Kidney capillary endothelial cell (primary cell): ENCODE measurements at regions not wholly inside any gene's neighbourhood (a gene's known extent, or its start where the extent isn't known, plus 50 kb on each side); places are given as distances from the start of the nearest gene placed in this dataset.

ENCODE experiments used
- DNase-seq: peaks from one replicate; pipeline ENCODE4 v3.0.0-alpha.2; 2018; ENCODE audit warnings: low spot score

GRCh38 chr3:70899816-70900215 is 587.4 kb upstream of the MDFIC2 start:
- DNase-seq: no peak

GRCh38 chr3:70890020-70890394 is 577.6 kb upstream of the MDFIC2 start:
- DNase-seq: no peak

- no peak for DNase-seq
Observed at GRCh38 chr3:70889162-70890019, 577.0 kb upstream of the MDFIC2 start.

- no peak for DNase-seq
Observed at GRCh38 chr3:70885636-70886035, 573.2 kb upstream of the MDFIC2 start.

- no peak for DNase-seq
Observed at GRCh38 chr3:70882104-70882503, 569.7 kb upstream of the MDFIC2 start.

- no peak for DNase-seq
Observed at GRCh38 chr3:70880421-70880820, 568.0 kb upstream of the MDFIC2 start.

- DNase-seq: no peak
Observed at GRCh38 chr3:70876154-70876553, 563.7 kb upstream of the MDFIC2 start.

GRCh38 chr3:70874196-70874595 is 561.8 kb upstream of the MDFIC2 start:
- no peak for DNase-seq

GRCh38 chr3:70873686-70874085 is 561.2 kb upstream of the MDFIC2 start:
- DNase-seq: no peak

GRCh38 chr3:70871909-70872656 is 559.6 kb upstream of the MDFIC2 start:
- no peak for DNase-seq

- no peak for DNase-seq
Observed at GRCh38 chr3:70870576-70870975, 558.1 kb upstream of the MDFIC2 start.

GRCh38 chr3:70868561-70868960 is 556.1 kb upstream of the MDFIC2 start:
- no peak for DNase-seq

- DNase-seq: no peak
Observed at GRCh38 chr3:70863049-70863448, 550.6 kb upstream of the MDFIC2 start.

- no peak for DNase-seq
Observed at GRCh38 chr3:70861855-70862254, 549.4 kb upstream of the MDFIC2 start.

GRCh38 chr3:70861234-70861633 is 548.8 kb upstream of the MDFIC2 start:
- DNase-seq: peak; percentile 44

GRCh38 chr3:70857916-70858315 is 545.5 kb upstream of the MDFIC2 start:
- no peak for DNase-seq

GRCh38 chr3:70856414-70857162 is 544.1 kb upstream of the MDFIC2 start:
- peak; percentile 52 for DNase-seq

- DNase-seq: no peak
Observed at GRCh38 chr3:70855149-70855548, 542.7 kb upstream of the MDFIC2 start.

GRCh38 chr3:70854108-70854507 is 541.7 kb upstream of the MDFIC2 start:
- DNase-seq: no peak

- DNase-seq: no peak
Observed at GRCh38 chr3:70853161-70853944, 540.9 kb upstream of the MDFIC2 start.

GRCh38 chr3:70849911-70850699 is 537.7 kb upstream of the MDFIC2 start:
- peak; percentile 90 for DNase-seq
